ENCODE measurements at regions not wholly inside any gene's neighbourhood (a gene's known extent, or its start where the extent isn't known, plus 50 kb on each side); places are given as distances from the start of the nearest gene placed in this dataset.

GRCh38 chr17:77596491-77597417 lies 361.7 kb upstream of the TNRC6C start:
- no peak for ATAC-seq
- Mint-ChIP-seq H3K4me3 (no peak overlapping the region), H3K27me3 (ENCODE audit: low read depth) (peaks cover 55% of the 10 kb centered on the region), H3K27ac (no peak overlapping the region), H3K4me1 (ENCODE audit: low read depth) (peaks cover 32% of the 10 kb centered on the region), H3K9me3 (ENCODE audit: insufficient read depth) (no peaks in the 10 kb centered on the region), H3K36me3 (ENCODE audit: low read depth) (no peaks in the 10 kb centered on the region)
- no peak for DNase-seq
- POLR2A ChIA-PET: interaction anchor here (0.5 to 1.0 kb wide), 2 partner anchors 14 to 231 kb away, joined by 3 to 4 read pairs; no protein-coding TSS in a partner anchor
- CTCF ChIA-PET: no interaction called here

GRCh38 chr17:77597418-77598240 lies 360.9 kb upstream of the TNRC6C start:
- H3K27me3 Mint-ChIP-seq (ENCODE audit: low read depth): peaks cover 50% of the 10 kb centered on the region
- ChIA-PET POLR2A (no interaction called here), CTCF (no interaction called here)
- no peak overlapping the region for H3K27ac Mint-ChIP-seq
- DNase-seq (no peak), ATAC-seq (no peak)
- no peaks in the 10 kb centered on the region for H3K9me3 Mint-ChIP-seq (ENCODE audit: insufficient read depth)
- H3K36me3 Mint-ChIP-seq (ENCODE audit: low read depth): no peaks in the 10 kb centered on the region
- no peak overlapping the region for H3K4me3 Mint-ChIP-seq
- H3K4me1 Mint-ChIP-seq (ENCODE audit: low read depth): peaks cover 32% of the 10 kb centered on the region

GRCh38 chr17:77598241-77598620 lies 360.3 kb upstream of the TNRC6C start:
- DNase-seq (no peak), ATAC-seq (no peak)
- POLR2A ChIA-PET: no interaction called here
- CTCF ChIA-PET: no interaction called here
- no peaks in the 10 kb centered on the region for H3K9me3 Mint-ChIP-seq (ENCODE audit: insufficient read depth)
- peaks cover 32% of the 10 kb centered on the region for H3K4me1 Mint-ChIP-seq (ENCODE audit: low read depth)
- peaks cover 46% of the 10 kb centered on the region for H3K27me3 Mint-ChIP-seq (ENCODE audit: low read depth)
- H3K4me3 Mint-ChIP-seq: no peak overlapping the region
- no peak overlapping the region for H3K27ac Mint-ChIP-seq
- H3K36me3 Mint-ChIP-seq (ENCODE audit: low read depth): no peaks in the 10 kb centered on the region

- no peaks in the 10 kb centered on the region for H3K36me3 Mint-ChIP-seq (ENCODE audit: low read depth)
- H3K4me1 Mint-ChIP-seq (ENCODE audit: low read depth): peaks cover 21% of the 10 kb centered on the region
- DNase-seq: no peak
- H3K27ac Mint-ChIP-seq: no peak overlapping the region
- no peaks in the 10 kb centered on the region for H3K9me3 Mint-ChIP-seq (ENCODE audit: insufficient read depth)
- CTCF ChIA-PET: interaction anchor here (0.9 to 1.6 kb wide), 3 partner anchors 45 to 65 kb away, joined by 3 to 4 read pairs (median 4); no protein-coding TSS in a partner anchor
- peaks cover 36% of the 10 kb centered on the region for H3K27me3 Mint-ChIP-seq (ENCODE audit: low read depth)
- POLR2A ChIA-PET: interaction anchor here (0.9 kb wide), 1 partner anchor 11 kb away, joined by 3 read pairs; no protein-coding TSS in a partner anchor
- no peak overlapping the region for H3K4me3 Mint-ChIP-seq
- ATAC-seq: no peak
Measured at GRCh38 chr17:77599699-77600098, 358.8 kb upstream of the TNRC6C start.

- POLR2A ChIA-PET: interaction anchor here (0.5 kb wide), 1 partner anchor 236 kb away, joined by 3 read pairs; no protein-coding TSS in a partner anchor
- DNase-seq: no peak
- ATAC-seq: no peak
- H3K9me3 Mint-ChIP-seq (ENCODE audit: insufficient read depth): no peaks in the 10 kb centered on the region
- no peak overlapping the region for H3K27ac Mint-ChIP-seq
- H3K4me3 Mint-ChIP-seq: no peak overlapping the region
- no peaks in the 10 kb centered on the region for H3K36me3 Mint-ChIP-seq (ENCODE audit: low read depth)
- peaks cover 33% of the 10 kb centered on the region for H3K27me3 Mint-ChIP-seq (ENCODE audit: low read depth)
- CTCF ChIA-PET: no interaction called here
- H3K4me1 Mint-ChIP-seq (ENCODE audit: low read depth): peaks cover 14% of the 10 kb centered on the region
Measured at GRCh38 chr17:77600346-77600745, 358.2 kb upstream of the TNRC6C start.

- Mint-ChIP-seq H3K27ac (no peak overlapping the region), H3K4me3 (no peak overlapping the region), H3K9me3 (ENCODE audit: insufficient read depth) (no peaks in the 10 kb centered on the region), H3K27me3 (ENCODE audit: low read depth) (peaks cover 27% of the 10 kb centered on the region), H3K36me3 (ENCODE audit: low read depth) (no peaks in the 10 kb centered on the region), H3K4me1 (ENCODE audit: low read depth) (peaks cover 6% of the 10 kb centered on the region)
- POLR2A ChIA-PET: no interaction called here
- CTCF ChIA-PET: no interaction called here
- ATAC-seq (no peak), DNase-seq (no peak)
Measured at GRCh38 chr17:77601054-77601979, 357.2 kb upstream of the TNRC6C start.

- H3K36me3 Mint-ChIP-seq (ENCODE audit: low read depth): no peaks in the 10 kb centered on the region
- ATAC-seq (no peak), DNase-seq (no peak)
- no peak overlapping the region for H3K27ac Mint-ChIP-seq
- H3K4me1 Mint-ChIP-seq (ENCODE audit: low read depth): no peaks in the 10 kb centered on the region
- H3K4me3 Mint-ChIP-seq: no peak overlapping the region
- ChIA-PET CTCF (no interaction called here), POLR2A (no interaction called here)
- peaks cover 24% of the 10 kb centered on the region for H3K27me3 Mint-ChIP-seq (ENCODE audit: low read depth)
- H3K9me3 Mint-ChIP-seq (ENCODE audit: insufficient read depth): no peaks in the 10 kb centered on the region
Measured at GRCh38 chr17:77602062-77602746, 356.3 kb upstream of the TNRC6C start.

GRCh38 chr17:77602883-77603640 lies 355.4 kb upstream of the TNRC6C start:
- H3K4me1 Mint-ChIP-seq (ENCODE audit: low read depth): no peaks in the 10 kb centered on the region
- H3K27me3 Mint-ChIP-seq (ENCODE audit: low read depth): peaks cover 24% of the 10 kb centered on the region
- no peak for ATAC-seq
- no peaks in the 10 kb centered on the region for H3K9me3 Mint-ChIP-seq (ENCODE audit: insufficient read depth)
- ChIA-PET POLR2A (no interaction called here), CTCF (no interaction called here)
- DNase-seq: no peak
- H3K4me3 Mint-ChIP-seq: no peak overlapping the region
- H3K36me3 Mint-ChIP-seq (ENCODE audit: low read depth): no peaks in the 10 kb centered on the region
- no peak overlapping the region for H3K27ac Mint-ChIP-seq

- no peak overlapping the region for H3K27ac Mint-ChIP-seq
- H3K9me3 Mint-ChIP-seq (ENCODE audit: insufficient read depth): no peaks in the 10 kb centered on the region
- no peak for DNase-seq
- peaks cover 4% of the 10 kb centered on the region for H3K36me3 Mint-ChIP-seq (ENCODE audit: low read depth)
- no peak for ATAC-seq
- POLR2A ChIA-PET: no interaction called here
- no peak overlapping the region for H3K4me3 Mint-ChIP-seq
- CTCF ChIA-PET: no interaction called here
- H3K27me3 Mint-ChIP-seq (ENCODE audit: low read depth): peaks cover 19% of the 10 kb centered on the region
- H3K4me1 Mint-ChIP-seq (ENCODE audit: low read depth): peaks cover 5% of the 10 kb centered on the region
Measured at GRCh38 chr17:77604301-77604972, 354.1 kb upstream of the TNRC6C start.

GRCh38 chr17:77604973-77605313 lies 353.6 kb upstream of the TNRC6C start:
- no peaks in the 10 kb centered on the region for H3K9me3 Mint-ChIP-seq (ENCODE audit: insufficient read depth)
- no peak overlapping the region for H3K4me3 Mint-ChIP-seq
- DNase-seq (no peak), ATAC-seq (no peak)
- CTCF ChIA-PET: no interaction called here
- H3K4me1 Mint-ChIP-seq (ENCODE audit: low read depth): peaks cover 10% of the 10 kb centered on the region
- H3K27me3 Mint-ChIP-seq (ENCODE audit: low read depth): peaks cover 17% of the 10 kb centered on the region
- H3K27ac Mint-ChIP-seq: no peak overlapping the region
- H3K36me3 Mint-ChIP-seq (ENCODE audit: low read depth): peaks cover 4% of the 10 kb centered on the region
- POLR2A ChIA-PET: no interaction called here

Measured in activated CD8-positive, alpha-beta T cell treated with anti-CD3 and anti-CD28 coated beads, Interleukin-2, amount 10 ng/mL, durations not matched to agents 7 days and 5 days (primary cell).